Ascending aorta (tissue), 2 donors: ENCODE measurements at regions not wholly inside any gene's neighbourhood (a gene's known extent, or its start where the extent isn't known, plus 50 kb on each side); places are given as distances from the start of the nearest gene placed in this dataset.

Experiments used
- DNase-seq, 2 donors: peaks; one replicate each; pipeline ENCODE4 v3.0.0-alpha.2; 2019; ENCODE audit warnings: low spot score in 2 of 2
- H3K27ac ChIP-seq, 2 donors: fragments of 200-600 bp; sonication (generic); one replicate each; pipeline ENCODE4 v1.5.1; 2016 to 2017; ENCODE audit warnings: mild to moderate bottlenecking in 1 of 2
- H3K27me3 ChIP-seq: fragments of 200-600 bp; sonication (generic); one replicate; pipeline ENCODE4 v1.5.1; 2017
- H3K36me3 ChIP-seq, 2 donors: fragments of 200-600 bp; sonication (generic); one replicate each; pipeline ENCODE4 v1.5.1; 2016
- H3K4me1 ChIP-seq, 2 donors: fragments of 200-600 bp; sonication (generic); one replicate each; pipeline ENCODE4 v1.5.1; 2016 to 2017; ENCODE audit warnings: mild to moderate bottlenecking in 1 of 2
- H3K4me3 ChIP-seq, 2 donors: fragments of 200-600 bp; sonication (generic); one replicate each; pipeline ENCODE4 v1.5.1; 2016 to 2017; ENCODE audit warnings: mild to moderate bottlenecking in 1 of 2
- H3K9me3 ChIP-seq, 2 donors: fragments of 200-600 bp; sonication (generic); one replicate each; pipeline ENCODE4 v1.5.1; 2016
- CTCF ChIP-seq, 3 experiments: fragments of 200-600 bp in 2 of 3; fragments of 450-650 bp in 1 of 3; sonication (generic) in 2 of 3; IDR thresholded peaks; one replicate each; pipeline ENCODE4 v1.5.1; 2016 to 2019; ENCODE audit warnings: antibody characterized with exemption in 3 of 3, mild to moderate bottlenecking in 1 of 3, moderate library complexity in 1 of 3
- intact Hi-C: fragments of 100-400 bp; cut with DNase I; formaldehyde crosslinking; loops from one replicate; pipeline ENCODE4 v1.15.1; 2023

DNA sequence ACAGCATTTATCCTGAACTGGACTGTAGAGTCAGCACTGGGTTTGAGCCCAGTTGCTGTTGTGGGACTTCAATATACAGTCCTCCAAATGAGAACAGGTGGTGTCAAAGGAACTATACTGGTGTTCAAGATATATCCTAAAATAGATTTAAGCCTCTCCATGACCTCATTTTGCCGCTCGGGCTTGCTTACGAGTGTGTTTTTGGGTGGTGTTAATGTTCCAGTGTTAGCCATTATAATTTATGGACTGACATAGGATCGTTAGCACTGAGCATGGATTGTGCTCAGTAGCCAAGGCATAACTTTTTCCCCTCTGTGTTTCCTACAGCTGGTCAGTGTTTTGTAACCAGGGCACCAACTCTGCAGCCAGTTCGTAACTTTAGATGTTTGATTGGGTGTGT, 306.6 kb downstream of the SPATA31D1 start:
- intact Hi-C loops: no loop called here
- H3K27ac ChIP-seq: no peak overlapping the region
- no peak for TF ChIP-seq CTCF (IDR thresholded peaks at IDR 0.05)

DNA sequence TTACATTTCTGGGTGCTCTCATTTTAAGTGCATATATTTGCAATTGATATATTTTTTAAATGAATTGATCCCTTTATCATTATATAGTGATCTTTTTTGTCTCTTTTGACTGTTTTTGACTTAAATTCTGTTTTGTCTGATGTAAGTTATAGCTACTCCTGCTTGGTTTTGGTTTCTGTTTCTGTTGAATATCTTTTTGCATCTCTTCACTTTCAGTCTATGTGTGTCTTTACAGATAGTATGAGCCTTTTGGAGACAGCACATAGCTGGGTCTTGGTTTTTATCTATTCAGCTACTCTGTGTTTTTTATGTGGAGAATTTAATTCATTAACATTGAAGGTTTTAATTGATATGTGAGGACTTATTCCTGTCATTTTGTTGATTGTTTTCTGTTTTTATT, 311.3 kb downstream of the SPATA31D1 start:
- TF ChIP-seq CTCF (IDR thresholded peaks at IDR 0.05): no peak
- Histone ChIP-seq H3K9me3 (peaks cover 0 to 8% of the 10 kb centered on the region in 2 donors), H3K4me1 (no peaks in the 10 kb centered on the region), H3K27ac (no peak overlapping the region), H3K27me3 (no peaks in the 10 kb centered on the region), H3K36me3 (no peaks in the 10 kb centered on the region), H3K4me3 (no peak overlapping the region)
- no peak for DNase-seq
- intact Hi-C loops: no loop called here

More for the DNA sequence above, 306.6 kb downstream of the SPATA31D1 start:
- Histone ChIP-seq H3K4me1 (no peaks in the 10 kb centered on the region), H3K9me3 (peaks cover 0 to 6% of the 10 kb centered on the region in 2 donors), H3K36me3 (no peaks in the 10 kb centered on the region), H3K4me3 (no peak overlapping the region), H3K27me3 (no peaks in the 10 kb centered on the region)
- no peak for DNase-seq

- Histone ChIP-seq H3K27ac (no peak overlapping the region), H3K27me3 (no peaks in the 10 kb centered on the region), H3K9me3 (peaks cover 0 to 8% of the 10 kb centered on the region in 2 donors), H3K4me1 (no peaks in the 10 kb centered on the region), H3K4me3 (no peak overlapping the region), H3K36me3 (no peaks in the 10 kb centered on the region)
- TF ChIP-seq CTCF (IDR thresholded peaks at IDR 0.05): no peak
- intact Hi-C loops: no loop called here
- no peak for DNase-seq
These were observed 314.5 kb downstream of the SPATA31D1 start for GRCh38 chr9:82302968-82303655.

- no peak for DNase-seq
- intact Hi-C loops: no loop called here
These were observed 320.3 kb downstream of the SPATA31D1 start for GRCh38 chr9:82308836-82309235.

DNA sequence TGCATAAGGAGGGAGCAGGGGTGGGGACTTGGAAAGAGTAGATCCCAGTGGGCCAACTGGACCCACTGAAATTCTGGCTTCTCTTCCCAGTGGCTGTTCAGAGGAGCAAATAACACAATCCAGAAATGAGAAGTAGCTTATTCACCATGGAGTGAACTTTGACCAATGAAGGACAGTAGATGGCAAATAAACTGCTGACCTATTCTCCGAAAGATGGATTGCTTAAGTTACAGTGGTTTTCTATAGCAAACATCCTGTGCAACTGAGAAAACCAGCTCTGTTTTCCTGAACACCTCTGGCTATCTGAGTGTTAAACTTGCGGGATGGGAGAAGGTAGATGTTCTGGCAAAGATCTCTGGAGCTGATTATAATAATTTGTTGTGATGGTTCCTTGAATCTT, 325.1 kb downstream of the SPATA31D1 start:
- Histone ChIP-seq H3K27ac (no peak overlapping the region), H3K36me3 (no peaks in the 10 kb centered on the region), H3K9me3 (no peaks in the 10 kb centered on the region), H3K4me3 (no peak overlapping the region), H3K4me1 (no peaks in the 10 kb centered on the region), H3K27me3 (no peaks in the 10 kb centered on the region)
- intact Hi-C loops: no loop called here
- DNase-seq: no peak
- no peak for TF ChIP-seq CTCF (IDR thresholded peaks at IDR 0.05)

More at GRCh38 chr9:82308836-82309235, 320.3 kb downstream of the SPATA31D1 start:
- Histone ChIP-seq H3K36me3 (no peaks in the 10 kb centered on the region), H3K27ac (no peak overlapping the region), H3K4me3 (no peak overlapping the region), H3K27me3 (no peaks in the 10 kb centered on the region), H3K9me3 (no peaks in the 10 kb centered on the region), H3K4me1 (no peaks in the 10 kb centered on the region)
- no peak for TF ChIP-seq CTCF (IDR thresholded peaks at IDR 0.05)
